Caco-2 (cell line): ENCODE measurements at regions not wholly inside any gene's neighbourhood (a gene's known extent, or its start where the extent isn't known, plus 50 kb on each side); places are given as distances from the start of the nearest gene placed in this dataset.

ENCODE experiments used
- BruUV-seq: library from RNA; stranded (reverse); fragments of 400-500 nt; replicated peaks from 2 replicates; lab custom pipeline; 2021; lab: Mats Ljungman, UMichigan
- CTCF ChIA-PET: fragments of 300-600 bp; sonication (Branson Sonifier 250); formaldehyde crosslinking; loops from one replicate; lab custom pipeline; 2022; ENCODE audit warnings: antibody characterized with exemption; lab: Charles Lee
- POLR2A ChIA-PET: fragments of 300-600 bp; sonication (Branson Sonifier 250); formaldehyde crosslinking; loops from one replicate; lab custom pipeline; 2022; ENCODE audit warnings: antibody characterized with exemption; lab: Charles Lee
- DNase-seq, 2 experiments: peaks; one replicate each; pipeline versions ENCODE4 v3.0.0 to v3.0.0-alpha.2; 2020 to 2022
- H3K27me3 ChIP-seq: replicated peaks from 2 replicates; pipeline ENCODE4 v1.6.0; 2011; ENCODE audit warnings: low read length; ENCODE audit not compliant: control insufficient read depth, insufficient read depth
- H3K36me3 ChIP-seq: 2 replicates; pipeline ENCODE4 v1.5.1; 2011; ENCODE audit warnings: low read length; ENCODE audit not compliant: control insufficient read depth, insufficient read depth
- H3K4me1 ChIP-seq: fragments of 250-450 bp; sonication (Bioruptor Pico); 2 replicates; pipeline ENCODE4 v1.5.1; 2020; ENCODE audit warnings: mild to moderate bottlenecking
- H3K4me3 ChIP-seq: 2 replicates; pipeline ENCODE4 v1.5.1; 2011; ENCODE audit warnings: low read depth, mild to moderate bottlenecking, control low read depth, low read length
- H3K9me3 ChIP-seq: fragments of 250-450 bp; sonication (Bioruptor Pico); 2 replicates; pipeline ENCODE4 v1.5.1; 2020; ENCODE audit warnings: mild to moderate bottlenecking, moderate library complexity
- H3K27ac Mint-ChIP-seq: one replicate; pipeline ENCODE4 v1.8.0; 2022; ENCODE audit warnings: mixed read lengths; ENCODE audit not compliant: unreplicated experiment
- H3K27me3 Mint-ChIP-seq: one replicate; pipeline ENCODE4 v1.8.0; 2022; ENCODE audit warnings: mixed read lengths; ENCODE audit not compliant: insufficient read depth, unreplicated experiment
- H3K36me3 Mint-ChIP-seq: one replicate; pipeline ENCODE4 v1.8.0; 2022; ENCODE audit warnings: mild to moderate bottlenecking, mixed read lengths; ENCODE audit not compliant: insufficient read depth, unreplicated experiment
- H3K4me1 Mint-ChIP-seq: one replicate; pipeline ENCODE4 v1.8.0; 2022; ENCODE audit warnings: low read depth, mixed read lengths; ENCODE audit not compliant: unreplicated experiment
- H3K4me3 Mint-ChIP-seq: one replicate; pipeline ENCODE4 v1.8.0; 2022; ENCODE audit warnings: mild to moderate bottlenecking, moderate library complexity, mixed read lengths; ENCODE audit not compliant: unreplicated experiment
- H3K9me3 Mint-ChIP-seq: one replicate; pipeline ENCODE4 v1.8.0; 2022; ENCODE audit warnings: mixed read lengths; ENCODE audit not compliant: unreplicated experiment
- CTCF ChIP-seq, 2 experiments: fragments of 200-600 bp in 1 of 2; IDR thresholded peaks; 1 replicate in 1 of 2; 2 replicates in 1 of 2; pipeline versions ENCODE4 v1.5.1 to v1.8.0; 2011 to 2022; ENCODE audit warnings: antibody characterized with exemption in 1 of 2, control low read depth in 1 of 2, inconsistent platforms in 1 of 2, low read depth in 1 of 2, low read length in 1 of 2, mild to moderate bottlenecking in 1 of 2, moderate library complexity in 1 of 2; ENCODE audit not compliant: insufficient read depth in 1 of 2, severe bottlenecking in 1 of 2, unreplicated experiment in 1 of 2
- intact Hi-C: fragments of 100-400 bp; cut with micrococcal nuclease; formaldehyde crosslinking; loops from one replicate; pipeline ENCODE4 v1.10.0; 2022; ENCODE audit not compliant: unreplicated experiment

- CTCF ChIA-PET: no interaction called here
- Histone ChIP-seq H3K4me3 (no peak overlapping the region), H3K9me3 (no peaks in the 10 kb centered on the region), H3K27me3 (no peaks in the 10 kb centered on the region), H3K36me3 (no peaks in the 10 kb centered on the region), H3K4me1 (peaks cover 42% of the 10 kb centered on the region)
- no peaks in the 10 kb centered on the region for H3K36me3 Mint-ChIP-seq
- no peak for DNase-seq
- no peak overlapping the region for H3K4me3 Mint-ChIP-seq
- BruUV-seq: no TSS peak
- H3K27ac Mint-ChIP-seq: no peak overlapping the region
- TF ChIP-seq CTCF (IDR thresholded peaks at IDR 0.05; ENCODE audit: insufficient read depth in 1 of 2, low read depth in 1 of 2, low read length in 1 of 2, severe bottlenecking in 1 of 2, unreplicated experiment in 1 of 2): no peak
- no peaks in the 10 kb centered on the region for H3K27me3 Mint-ChIP-seq
- peaks cover 29% of the 10 kb centered on the region for H3K9me3 Mint-ChIP-seq
- POLR2A ChIA-PET: no interaction called here
- peaks cover 37% of the 10 kb centered on the region for H3K4me1 Mint-ChIP-seq
- intact Hi-C loops: no loop called here
These were observed 114.0 kb upstream of the NEDD9 start for GRCh38 chr6:11346516-11346915.

GRCh38 chr6:11345536-11345935 is 113.1 kb upstream of the NEDD9 start:
- Histone ChIP-seq H3K9me3 (no peaks in the 10 kb centered on the region), H3K4me1 (peaks cover 42% of the 10 kb centered on the region), H3K4me3 (no peak overlapping the region), H3K36me3 (no peaks in the 10 kb centered on the region), H3K27me3 (no peaks in the 10 kb centered on the region)
- no peak for DNase-seq
- POLR2A ChIA-PET: interaction anchor here (0.5 to 2.2 kb wide), 5 partner anchors 22 to 140 kb away, joined by 3 to 11 read pairs (median 3); no protein-coding TSS in a partner anchor
- TF ChIP-seq CTCF (IDR thresholded peaks at IDR 0.05; ENCODE audit: insufficient read depth in 1 of 2, low read depth in 1 of 2, low read length in 1 of 2, severe bottlenecking in 1 of 2, unreplicated experiment in 1 of 2): no peak
- no TSS peak for BruUV-seq
- no peaks in the 10 kb centered on the region for H3K36me3 Mint-ChIP-seq
- peaks cover 30% of the 10 kb centered on the region for H3K9me3 Mint-ChIP-seq
- peak overlapping the region; percentile 92 for H3K27ac Mint-ChIP-seq
- no peaks in the 10 kb centered on the region for H3K27me3 Mint-ChIP-seq
- peaks cover 44% of the 10 kb centered on the region for H3K4me1 Mint-ChIP-seq
- H3K4me3 Mint-ChIP-seq: no peak overlapping the region
- intact Hi-C loops: loop anchor here (2.0 kb wide), 1 partner anchor 113 kb away; the partner anchor contains the start of gene NEDD9
- CTCF ChIA-PET: no interaction called here

- TF ChIP-seq CTCF (IDR thresholded peaks at IDR 0.05; ENCODE audit: insufficient read depth in 1 of 2, low read depth in 1 of 2, low read length in 1 of 2, severe bottlenecking in 1 of 2, unreplicated experiment in 1 of 2): no peak
- H3K36me3 Mint-ChIP-seq: no peaks in the 10 kb centered on the region
- peaks cover 44% of the 10 kb centered on the region for H3K4me1 Mint-ChIP-seq
- Histone ChIP-seq H3K4me3 (no peak overlapping the region), H3K36me3 (no peaks in the 10 kb centered on the region), H3K9me3 (no peaks in the 10 kb centered on the region), H3K4me1 (peaks cover 42% of the 10 kb centered on the region), H3K27me3 (no peaks in the 10 kb centered on the region)
- BruUV-seq: no TSS peak
- DNase-seq: peak; percentile 85 to 90
- H3K27ac Mint-ChIP-seq: peak overlapping the region; percentile 92
- no peaks in the 10 kb centered on the region for H3K27me3 Mint-ChIP-seq
- CTCF ChIA-PET: no interaction called here
- intact Hi-C loops: loop anchor here (1.0 to 5.0 kb wide), 8 partner anchors 23 to 202 kb away; partner anchors contain the start of gene NEDD9
- POLR2A ChIA-PET: interaction anchor here (1.0 to 2.2 kb wide), 6 partner anchors 23 to 256 kb away, joined by 3 to 11 read pairs (median 4); partner anchors contain the start of gene NEDD9
- peaks cover 38% of the 10 kb centered on the region for H3K9me3 Mint-ChIP-seq
- H3K4me3 Mint-ChIP-seq: peak overlapping the region; percentile 35
These were observed 111.7 kb upstream of the NEDD9 start for GRCh38 chr6:11343963-11344723.
